Rectal smooth muscle tissue (tissue), 1 donor: ENCODE measurements at regions not wholly inside any gene's neighbourhood (a gene's known extent, or its start where the extent isn't known, plus 50 kb on each side); places are given as distances from the start of the nearest gene placed in this dataset.

Experiments used
- H3K27ac ChIP-seq: one replicate; pipeline ENCODE4 v1.7.0; 2013; ENCODE audit warnings: low read depth, low read length, inconsistent platforms
- H3K27me3 ChIP-seq: one replicate; pipeline ENCODE4 v1.7.0; 2013; ENCODE audit warnings: low read length; ENCODE audit not compliant: control insufficient read depth, insufficient read depth
- H3K36me3 ChIP-seq: one replicate; pipeline ENCODE4 v1.7.0; 2013; ENCODE audit warnings: low read length; ENCODE audit not compliant: control insufficient read depth, insufficient read depth
- H3K4me1 ChIP-seq: one replicate; pipeline ENCODE4 v1.7.0; 2013; ENCODE audit warnings: low read length; ENCODE audit not compliant: control insufficient read depth, insufficient read depth
- H3K4me3 ChIP-seq: one replicate; pipeline ENCODE4 v1.7.0; 2013; ENCODE audit warnings: low read length
- H3K9ac ChIP-seq: one replicate; pipeline ENCODE4 v1.7.0; 2013; ENCODE audit warnings: low read length

- H3K4me3 ChIP-seq = no peak overlapping the region
- H3K4me1 ChIP-seq = no peaks in the 10 kb centered on the region
- H3K27me3 ChIP-seq = no peaks in the 10 kb centered on the region
- no peaks in the 10 kb centered on the region for H3K36me3 ChIP-seq
- H3K9ac ChIP-seq = no peak overlapping the region
- H3K27ac ChIP-seq = no peak overlapping the region
Measured at GRCh38 chr9:14480526-14480925, 166.6 kb upstream of the NFIB start.

GRCh38 chr9:14479163-14479560 is 165.2 kb upstream of the NFIB start:
- no peak overlapping the region for H3K4me3 ChIP-seq
- H3K4me1 ChIP-seq = no peaks in the 10 kb centered on the region
- H3K27ac ChIP-seq = no peak overlapping the region
- no peak overlapping the region for H3K9ac ChIP-seq
- H3K36me3 ChIP-seq = no peaks in the 10 kb centered on the region
- H3K27me3 ChIP-seq = no peaks in the 10 kb centered on the region

GRCh38 chr9:14478175-14479162 is 164.5 kb upstream of the NFIB start:
- H3K27ac ChIP-seq = no peak overlapping the region
- no peaks in the 10 kb centered on the region for H3K36me3 ChIP-seq
- H3K4me3 ChIP-seq = no peak overlapping the region
- H3K27me3 ChIP-seq = no peaks in the 10 kb centered on the region
- no peak overlapping the region for H3K9ac ChIP-seq
- no peaks in the 10 kb centered on the region for H3K4me1 ChIP-seq

- Histone ChIP-seq H3K36me3 (no peaks in the 10 kb centered on the region), H3K4me3 (no peak overlapping the region), H3K9ac (no peak overlapping the region), H3K4me1 (no peaks in the 10 kb centered on the region), H3K27me3 (no peaks in the 10 kb centered on the region), H3K27ac (no peak overlapping the region)
Measured at GRCh38 chr9:14471041-14471440, 157.1 kb upstream of the NFIB start.

- no peaks in the 10 kb centered on the region for H3K36me3 ChIP-seq
- no peak overlapping the region for H3K27ac ChIP-seq
- H3K27me3 ChIP-seq = no peaks in the 10 kb centered on the region
- no peak overlapping the region for H3K9ac ChIP-seq
- H3K4me1 ChIP-seq = no peaks in the 10 kb centered on the region
- no peak overlapping the region for H3K4me3 ChIP-seq
Measured at GRCh38 chr9:14467675-14468374, 153.9 kb upstream of the NFIB start.

- H3K27ac ChIP-seq = no peak overlapping the region
- H3K36me3 ChIP-seq = no peaks in the 10 kb centered on the region
- no peak overlapping the region for H3K9ac ChIP-seq
- no peaks in the 10 kb centered on the region for H3K27me3 ChIP-seq
- H3K4me3 ChIP-seq = no peak overlapping the region
- H3K4me1 ChIP-seq = no peaks in the 10 kb centered on the region
Measured at GRCh38 chr9:14466828-14467227, 152.9 kb upstream of the NFIB start.

- Histone ChIP-seq H3K4me1 (no peaks in the 10 kb centered on the region), H3K36me3 (no peaks in the 10 kb centered on the region), H3K27ac (no peak overlapping the region), H3K4me3 (no peak overlapping the region), H3K9ac (no peak overlapping the region), H3K27me3 (no peaks in the 10 kb centered on the region)
Measured at GRCh38 chr9:14466429-14466818, 152.5 kb upstream of the NFIB start.

GRCh38 chr9:14462950-14463349 is 149.0 kb upstream of the NFIB start:
- H3K36me3 ChIP-seq = no peaks in the 10 kb centered on the region
- H3K27me3 ChIP-seq = no peaks in the 10 kb centered on the region
- H3K9ac ChIP-seq = no peak overlapping the region
- H3K4me1 ChIP-seq = no peaks in the 10 kb centered on the region
- H3K27ac ChIP-seq = no peak overlapping the region
- no peak overlapping the region for H3K4me3 ChIP-seq

- Histone ChIP-seq H3K4me1 (no peaks in the 10 kb centered on the region), H3K27ac (no peak overlapping the region), H3K27me3 (no peaks in the 10 kb centered on the region), H3K9ac (no peak overlapping the region), H3K4me3 (no peak overlapping the region), H3K36me3 (no peaks in the 10 kb centered on the region)
Measured at GRCh38 chr9:14455243-14455642, 141.3 kb upstream of the NFIB start.

- Histone ChIP-seq H3K4me1 (no peaks in the 10 kb centered on the region), H3K36me3 (no peaks in the 10 kb centered on the region), H3K27ac (no peak overlapping the region), H3K9ac (no peak overlapping the region), H3K27me3 (no peaks in the 10 kb centered on the region), H3K4me3 (no peak overlapping the region)
Measured at GRCh38 chr9:14453286-14453685, 139.3 kb upstream of the NFIB start.

GRCh38 chr9:14452539-14452938 is 138.6 kb upstream of the NFIB start:
- Histone ChIP-seq H3K36me3 (no peaks in the 10 kb centered on the region), H3K4me3 (no peak overlapping the region), H3K27ac (no peak overlapping the region), H3K9ac (no peak overlapping the region), H3K4me1 (no peaks in the 10 kb centered on the region), H3K27me3 (no peaks in the 10 kb centered on the region)

- H3K36me3 ChIP-seq = no peaks in the 10 kb centered on the region
- H3K4me3 ChIP-seq = no peak overlapping the region
- H3K4me1 ChIP-seq = no peaks in the 10 kb centered on the region
- no peak overlapping the region for H3K9ac ChIP-seq
- no peaks in the 10 kb centered on the region for H3K27me3 ChIP-seq
- no peak overlapping the region for H3K27ac ChIP-seq
Measured at GRCh38 chr9:14451949-14452348, 138.0 kb upstream of the NFIB start.
